ENCODE measurements at regions not wholly inside any gene's neighbourhood (a gene's known extent, or its start where the extent isn't known, plus 50 kb on each side); places are given as distances from the start of the nearest gene placed in this dataset.

- H3K4me3 ChIP-seq (ENCODE audit: low read depth, low read length), result no peak overlapping the region
- TF ChIP-seq, protein P1, sequence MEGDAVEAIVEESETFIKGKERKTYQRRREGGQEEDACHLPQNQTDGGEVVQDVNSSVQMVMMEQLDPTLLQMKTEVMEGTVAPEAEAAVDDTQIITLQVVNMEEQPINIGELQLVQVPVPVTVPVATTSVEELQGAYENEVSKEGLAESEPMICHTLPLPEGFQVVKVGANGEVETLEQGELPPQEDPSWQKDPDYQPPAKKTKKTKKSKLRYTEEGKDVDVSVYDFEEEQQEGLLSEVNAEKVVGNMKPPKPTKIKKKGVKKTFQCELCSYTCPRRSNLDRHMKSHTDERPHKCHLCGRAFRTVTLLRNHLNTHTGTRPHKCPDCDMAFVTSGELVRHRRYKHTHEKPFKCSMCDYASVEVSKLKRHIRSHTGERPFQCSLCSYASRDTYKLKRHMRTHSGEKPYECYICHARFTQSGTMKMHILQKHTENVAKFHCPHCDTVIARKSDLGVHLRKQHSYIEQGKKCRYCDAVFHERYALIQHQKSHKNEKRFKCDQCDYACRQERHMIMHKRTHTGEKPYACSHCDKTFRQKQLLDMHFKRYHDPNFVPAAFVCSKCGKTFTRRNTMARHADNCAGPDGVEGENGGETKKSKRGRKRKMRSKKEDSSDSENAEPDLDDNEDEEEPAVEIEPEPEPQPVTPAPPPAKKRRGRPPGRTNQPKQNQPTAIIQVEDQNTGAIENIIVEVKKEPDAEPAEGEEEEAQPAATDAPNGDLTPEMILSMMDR (IDR thresholded peaks at IDR 0.05; ENCODE audit: low read depth, low read length, missing control alignments), result no peak
- DNase-seq (ENCODE audit: low read depth), result no peak
Measured at GRCh38 chr12:61513499-61513898, 746.7 kb upstream of the USP15 start.

DNA sequence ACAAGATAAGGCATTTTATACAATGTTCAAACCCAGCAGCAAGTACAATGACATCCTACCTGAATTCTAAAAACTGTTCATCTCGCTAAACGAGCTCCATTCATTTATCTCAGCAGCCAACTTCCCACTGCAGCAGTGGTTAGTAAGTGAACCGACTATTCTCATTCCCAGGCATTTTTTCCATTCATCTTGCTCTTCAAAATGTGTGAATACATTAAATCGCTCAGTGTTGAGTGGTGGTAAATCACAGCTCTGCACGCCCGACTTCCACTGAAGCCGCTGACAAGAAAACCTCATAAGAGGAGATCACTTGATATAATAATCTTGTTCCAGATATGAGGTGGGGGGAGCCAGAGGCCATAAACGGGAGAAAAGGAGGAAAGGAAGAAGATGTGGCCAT, 746.2 kb upstream of the USP15 start:
- no peak for DNase-seq (ENCODE audit: low read depth)
- TF ChIP-seq, protein P1 (IDR thresholded peaks at IDR 0.05; ENCODE audit: low read depth, low read length, missing control alignments), result no peak
- no peak overlapping the region for H3K4me3 ChIP-seq (ENCODE audit: low read depth, low read length)

DNA sequence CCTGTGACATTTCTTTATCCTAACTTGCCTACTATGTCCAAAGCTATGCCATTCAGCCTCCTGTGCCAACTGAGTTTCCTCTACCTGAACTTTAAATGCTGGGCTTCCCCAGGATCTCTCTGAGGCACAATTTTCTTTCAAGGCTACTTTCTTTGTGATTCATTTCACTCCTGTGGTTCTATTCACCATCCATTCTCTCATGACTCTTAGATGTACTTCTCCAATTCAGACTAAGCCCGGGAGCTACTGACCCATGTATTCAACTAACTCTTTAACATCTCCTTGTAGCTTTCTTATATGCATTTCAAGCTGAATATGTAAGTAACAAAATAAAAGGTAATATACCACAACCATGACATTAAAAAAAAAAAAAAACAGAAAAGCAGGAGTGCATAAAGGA, 738.9 kb upstream of the USP15 start:
- TF ChIP-seq, protein P1 (IDR thresholded peaks at IDR 0.05; ENCODE audit: low read depth, low read length, missing control alignments), result no peak
- no peak overlapping the region for H3K4me3 ChIP-seq (ENCODE audit: low read depth, low read length)
- DNase-seq (ENCODE audit: low read depth), result no peak

- DNase-seq (ENCODE audit: low read depth), result no peak
- no peak overlapping the region for H3K4me3 ChIP-seq (ENCODE audit: low read depth, low read length)
- TF ChIP-seq, protein P1 (IDR thresholded peaks at IDR 0.05; ENCODE audit: low read depth, low read length, missing control alignments), result no peak
Measured at GRCh38 chr12:61523276-61523992, 736.8 kb upstream of the USP15 start.

DNA sequence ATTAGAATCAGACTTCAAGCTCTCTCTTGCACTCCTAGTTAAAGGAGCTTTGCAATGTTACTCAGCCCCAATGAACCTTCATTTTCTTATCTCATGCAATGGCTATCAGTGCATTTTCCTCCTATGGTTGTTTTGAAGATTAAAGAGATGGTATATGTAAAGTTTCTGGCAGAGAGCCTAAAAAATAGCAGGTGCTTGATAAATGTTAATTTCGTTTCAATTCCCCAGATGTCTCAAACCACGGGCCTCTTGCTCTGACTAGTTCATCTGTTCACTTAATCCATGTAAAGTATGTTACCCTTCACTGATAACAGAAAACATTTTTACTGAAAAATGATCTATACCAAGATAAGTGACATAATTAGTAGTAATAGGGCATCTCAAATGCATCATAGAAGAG, 735.4 kb upstream of the USP15 start:
- TF ChIP-seq, protein P1 (IDR thresholded peaks at IDR 0.05; ENCODE audit: low read depth, low read length, missing control alignments), result no peak
- H3K4me3 ChIP-seq (ENCODE audit: low read depth, low read length), result no peak overlapping the region
- DNase-seq (ENCODE audit: low read depth), result no peak

GRCh38 chr12:61525331-61525730, 734.9 kb upstream of the USP15 start:
- TF ChIP-seq, protein P1 (IDR thresholded peaks at IDR 0.05; ENCODE audit: low read depth, low read length, missing control alignments), result no peak
- no peak for DNase-seq (ENCODE audit: low read depth)

DNA sequence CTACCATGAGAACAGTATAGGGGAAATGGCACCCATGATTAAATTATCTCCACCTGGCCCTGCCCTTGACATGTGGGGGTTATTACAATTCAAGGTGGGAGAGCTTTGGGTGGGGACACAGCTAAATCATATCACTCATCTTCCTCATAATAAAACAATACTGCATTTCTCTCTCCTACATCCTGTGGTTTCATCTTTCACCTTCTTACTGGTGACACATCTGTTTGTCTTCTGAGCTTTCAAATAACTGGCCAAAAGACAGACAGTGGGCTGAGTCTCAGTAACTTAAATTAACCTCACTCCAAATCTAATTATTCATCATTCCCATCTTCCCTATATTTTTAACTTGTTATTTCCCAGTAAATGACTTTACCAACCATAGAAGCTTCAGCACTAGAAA, 729.7 kb upstream of the USP15 start:
- DNase-seq (ENCODE audit: low read depth), result no peak
- TF ChIP-seq, protein P1 (IDR thresholded peaks at IDR 0.05; ENCODE audit: low read depth, low read length, missing control alignments), result no peak

More at GRCh38 chr12:61525331-61525730, 734.9 kb upstream of the USP15 start:
- H3K4me3 ChIP-seq (ENCODE audit: low read depth, low read length), result no peak overlapping the region

More for the DNA sequence above, 729.7 kb upstream of the USP15 start:
- H3K4me3 ChIP-seq (ENCODE audit: low read depth, low read length), result no peak overlapping the region
